Medulla oblongata (tissue), 1 donor: ENCODE measurements at regions not wholly inside any gene's neighbourhood (a gene's known extent, or its start where the extent isn't known, plus 50 kb on each side); places are given as distances from the start of the nearest gene placed in this dataset.

Source experiments
- DNase-seq: peaks from one replicate; pipeline ENCODE4 v3.0.0-alpha.2; 2015; ENCODE audit errors: extremely low spot score

- no peak for DNase-seq
Observed at GRCh38 chr6:126607289-126607688, 267.4 kb downstream of the CENPW start.

- no peak for DNase-seq
Observed at GRCh38 chr6:126608681-126609080, 268.8 kb downstream of the CENPW start.

- DNase-seq, result no peak
Observed at GRCh38 chr6:126614642-126615504, 275.0 kb downstream of the CENPW start.

- DNase-seq, result no peak
Observed at GRCh38 chr6:126616866-126617265, 277.0 kb downstream of the CENPW start.

GRCh38 chr6:126618639-126619343, 278.9 kb downstream of the CENPW start:
- DNase-seq, result no peak

GRCh38 chr6:126620719-126621118, 280.8 kb downstream of the CENPW start:
- no peak for DNase-seq

GRCh38 chr6:126625019-126625418, 285.1 kb downstream of the CENPW start:
- DNase-seq, result no peak

- DNase-seq, result no peak
Observed at GRCh38 chr6:126628125-126628524, 288.2 kb downstream of the CENPW start.

- no peak for DNase-seq
Observed at GRCh38 chr6:126631363-126631762, 291.4 kb downstream of the CENPW start.

GRCh38 chr6:126632271-126632670, 292.4 kb downstream of the CENPW start:
- no peak for DNase-seq

GRCh38 chr6:126633373-126633772, 293.5 kb downstream of the CENPW start:
- DNase-seq, result peak; percentile 33

- no peak for DNase-seq
Observed at GRCh38 chr6:126640356-126640755, 300.4 kb downstream of the CENPW start.

- no peak for DNase-seq
Observed at GRCh38 chr6:126640921-126641320, 301.0 kb downstream of the CENPW start.

GRCh38 chr6:126641641-126642040, 301.7 kb downstream of the CENPW start:
- DNase-seq, result no peak

GRCh38 chr6:126643352-126643751, 303.4 kb downstream of the CENPW start:
- DNase-seq, result no peak

- no peak for DNase-seq
Observed at GRCh38 chr6:126650931-126651330, 311.0 kb downstream of the CENPW start.

GRCh38 chr6:126657561-126658175, 317.8 kb downstream of the CENPW start:
- DNase-seq, result peak; percentile 24

GRCh38 chr6:126660376-126660775, 320.5 kb downstream of the CENPW start:
- no peak for DNase-seq

- DNase-seq, result no peak
Observed at GRCh38 chr6:126661646-126662045, 321.7 kb downstream of the CENPW start.

- no peak for DNase-seq
Observed at GRCh38 chr6:126662966-126663365, 323.1 kb downstream of the CENPW start.

GRCh38 chr6:126664271-126664670, 324.4 kb downstream of the CENPW start:
- no peak for DNase-seq

GRCh38 chr6:126665551-126665950, 325.6 kb downstream of the CENPW start:
- DNase-seq, result no peak

GRCh38 chr6:126667071-126667470, 327.2 kb downstream of the CENPW start:
- no peak for DNase-seq
